ENCODE measurements at regions not wholly inside any gene's neighbourhood (a gene's known extent, or its start where the extent isn't known, plus 50 kb on each side); places are given as distances from the start of the nearest gene placed in this dataset.

DNA sequence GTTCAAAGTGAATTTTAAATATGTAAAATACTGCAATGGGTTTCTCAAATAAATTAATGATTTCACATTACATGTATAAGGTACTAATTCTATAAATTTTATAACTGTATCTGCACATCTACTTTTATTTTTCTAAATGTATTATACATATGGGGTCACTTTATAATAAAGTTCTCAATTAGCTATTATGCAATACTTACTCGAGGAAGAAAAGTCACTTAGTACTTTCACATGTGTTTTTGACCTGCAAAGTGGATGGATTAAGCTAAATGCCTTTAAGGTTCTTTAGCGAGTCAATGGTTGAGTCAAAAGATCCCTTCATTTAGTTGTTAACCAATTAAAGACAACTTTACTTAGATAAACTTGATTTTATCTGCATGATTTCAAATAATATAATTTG is 437.8 kb downstream of the ANKRD7 start (continued):
- TF ChIP-seq, protein P1, sequence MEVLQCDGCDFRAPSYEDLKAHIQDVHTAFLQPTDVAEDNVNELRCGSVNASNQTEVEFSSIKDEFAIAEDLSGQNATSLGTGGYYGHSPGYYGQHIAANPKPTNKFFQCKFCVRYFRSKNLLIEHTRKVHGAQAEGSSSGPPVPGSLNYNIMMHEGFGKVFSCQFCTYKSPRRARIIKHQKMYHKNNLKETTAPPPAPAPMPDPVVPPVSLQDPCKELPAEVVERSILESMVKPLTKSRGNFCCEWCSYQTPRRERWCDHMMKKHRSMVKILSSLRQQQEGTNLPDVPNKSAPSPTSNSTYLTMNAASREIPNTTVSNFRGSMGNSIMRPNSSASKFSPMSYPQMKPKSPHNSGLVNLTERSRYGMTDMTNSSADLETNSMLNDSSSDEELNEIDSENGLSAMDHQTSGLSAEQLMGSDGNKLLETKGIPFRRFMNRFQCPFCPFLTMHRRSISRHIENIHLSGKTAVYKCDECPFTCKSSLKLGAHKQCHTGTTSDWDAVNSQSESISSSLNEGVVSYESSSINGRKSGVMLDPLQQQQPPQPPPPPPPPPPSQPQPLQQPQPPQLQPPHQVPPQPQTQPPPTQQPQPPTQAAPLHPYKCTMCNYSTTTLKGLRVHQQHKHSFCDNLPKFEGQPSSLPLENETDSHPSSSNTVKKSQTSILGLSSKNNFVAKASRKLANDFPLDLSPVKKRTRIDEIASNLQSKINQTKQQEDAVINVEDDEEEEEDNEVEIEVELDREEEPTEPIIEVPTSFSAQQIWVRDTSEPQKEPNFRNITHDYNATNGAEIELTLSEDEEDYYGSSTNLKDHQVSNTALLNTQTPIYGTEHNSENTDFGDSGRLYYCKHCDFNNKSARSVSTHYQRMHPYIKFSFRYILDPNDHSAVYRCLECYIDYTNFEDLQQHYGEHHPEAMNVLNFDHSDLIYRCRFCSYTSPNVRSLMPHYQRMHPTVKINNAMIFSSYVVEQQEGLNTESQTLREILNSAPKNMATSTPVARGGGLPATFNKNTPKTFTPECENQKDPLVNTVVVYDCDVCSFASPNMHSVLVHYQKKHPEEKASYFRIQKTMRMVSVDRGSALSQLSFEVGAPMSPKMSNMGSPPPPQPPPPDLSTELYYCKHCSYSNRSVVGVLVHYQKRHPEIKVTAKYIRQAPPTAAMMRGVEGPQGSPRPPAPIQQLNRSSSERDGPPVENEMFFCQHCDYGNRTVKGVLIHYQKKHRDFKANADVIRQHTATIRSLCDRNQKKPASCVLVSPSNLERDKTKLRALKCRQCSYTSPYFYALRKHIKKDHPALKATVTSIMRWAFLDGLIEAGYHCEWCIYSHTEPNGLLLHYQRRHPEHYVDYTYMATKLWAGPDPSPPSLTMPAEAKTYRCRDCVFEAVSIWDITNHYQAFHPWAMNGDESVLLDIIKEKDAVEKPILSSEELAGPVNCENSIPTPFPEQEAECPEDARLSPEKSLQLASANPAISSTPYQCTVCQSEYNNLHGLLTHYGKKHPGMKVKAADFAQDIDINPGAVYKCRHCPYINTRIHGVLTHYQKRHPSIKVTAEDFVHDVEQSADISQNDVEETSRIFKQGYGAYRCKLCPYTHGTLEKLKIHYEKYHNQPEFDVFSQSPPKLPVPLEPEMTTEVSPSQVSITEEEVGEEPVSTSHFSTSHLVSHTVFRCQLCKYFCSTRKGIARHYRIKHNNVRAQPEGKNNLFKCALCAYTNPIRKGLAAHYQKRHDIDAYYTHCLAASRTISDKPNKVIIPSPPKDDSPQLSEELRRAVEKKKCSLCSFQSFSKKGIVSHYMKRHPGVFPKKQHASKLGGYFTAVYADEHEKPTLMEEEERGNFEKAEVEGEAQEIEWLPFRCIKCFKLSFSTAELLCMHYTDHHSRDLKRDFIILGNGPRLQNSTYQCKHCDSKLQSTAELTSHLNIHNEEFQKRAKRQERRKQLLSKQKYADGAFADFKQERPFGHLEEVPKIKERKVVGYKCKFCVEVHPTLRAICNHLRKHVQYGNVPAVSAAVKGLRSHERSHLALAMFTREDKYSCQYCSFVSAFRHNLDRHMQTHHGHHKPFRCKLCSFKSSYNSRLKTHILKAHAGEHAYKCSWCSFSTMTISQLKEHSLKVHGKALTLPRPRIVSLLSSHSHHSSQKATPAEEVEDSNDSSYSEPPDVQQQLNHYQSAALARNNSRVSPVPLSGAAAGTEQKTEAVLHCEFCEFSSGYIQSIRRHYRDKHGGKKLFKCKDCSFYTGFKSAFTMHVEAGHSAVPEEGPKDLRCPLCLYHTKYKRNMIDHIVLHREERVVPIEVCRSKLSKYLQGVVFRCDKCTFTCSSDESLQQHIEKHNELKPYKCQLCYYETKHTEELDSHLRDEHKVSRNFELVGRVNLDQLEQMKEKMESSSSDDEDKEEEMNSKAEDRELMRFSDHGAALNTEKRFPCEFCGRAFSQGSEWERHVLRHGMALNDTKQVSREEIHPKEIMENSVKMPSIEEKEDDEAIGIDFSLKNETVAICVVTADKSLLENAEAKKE (CRISPR knock-in tag; IDR thresholded peaks at IDR 0.05): no peak
- TF ChIP-seq ZNF114 (CRISPR knock-in tag; IDR thresholded peaks at IDR 0.05) (no peak), NANOG (IDR thresholded peaks at IDR 0.05; ENCODE audit: borderline replicate concordance) (no peak), POLR2AphosphoS5 (IDR thresholded peaks at IDR 0.05; ENCODE audit: low read depth) (no peak)
- TF ChIP-seq, protein P2, sequence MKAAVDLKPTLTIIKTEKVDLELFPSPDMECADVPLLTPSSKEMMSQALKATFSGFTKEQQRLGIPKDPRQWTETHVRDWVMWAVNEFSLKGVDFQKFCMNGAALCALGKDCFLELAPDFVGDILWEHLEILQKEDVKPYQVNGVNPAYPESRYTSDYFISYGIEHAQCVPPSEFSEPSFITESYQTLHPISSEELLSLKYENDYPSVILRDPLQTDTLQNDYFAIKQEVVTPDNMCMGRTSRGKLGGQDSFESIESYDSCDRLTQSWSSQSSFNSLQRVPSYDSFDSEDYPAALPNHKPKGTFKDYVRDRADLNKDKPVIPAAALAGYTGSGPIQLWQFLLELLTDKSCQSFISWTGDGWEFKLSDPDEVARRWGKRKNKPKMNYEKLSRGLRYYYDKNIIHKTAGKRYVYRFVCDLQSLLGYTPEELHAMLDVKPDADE (IDR thresholded peaks at IDR 0.05): no peak

DNA sequence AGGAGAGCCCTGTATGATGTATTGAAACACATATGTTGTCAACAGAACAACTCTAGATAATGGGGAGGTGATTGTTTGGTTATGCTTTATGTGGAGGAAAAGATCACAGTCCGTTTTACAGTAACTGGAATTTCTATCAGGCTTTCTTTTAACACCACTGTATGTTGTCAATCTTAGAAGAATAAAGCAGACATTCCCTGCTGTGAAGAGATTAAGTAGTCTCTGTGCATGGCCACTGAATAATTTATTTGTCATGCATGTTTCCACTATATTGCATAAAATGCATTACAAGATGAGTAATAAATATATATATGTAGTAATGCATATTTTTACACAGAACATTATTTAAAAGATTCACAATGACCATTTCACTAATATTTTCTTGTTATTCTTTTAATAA is 440.0 kb downstream of the ANKRD7 start:
- Histone ChIP-seq H3K79me2 (replicated peaks; ENCODE audit: insufficient read depth) (no peaks in the 10 kb centered on the region), H3K4me1 (ENCODE audit: insufficient read depth) (no peaks in the 10 kb centered on the region), H4K20me1 (replicated peaks; ENCODE audit: insufficient read depth) (no peaks in the 10 kb centered on the region), H3F3A (replicated peaks; ENCODE audit: low read depth) (no peaks in the 10 kb centered on the region), H3K9me2 (ENCODE audit: insufficient read depth) (no peaks in the 10 kb centered on the region), H3K36me3 (ENCODE audit: insufficient read depth) (no peaks in the 10 kb centered on the region), H3K27me3 (ENCODE audit: insufficient read depth) (no peaks in the 10 kb centered on the region), H3K27ac (ENCODE audit: low read depth) (no peak overlapping the region), H3K4me2 (no peak overlapping the region), H3K4me3 (no peak overlapping the region), H2AFZ (no peak overlapping the region)
- H3K9me3 Mint-ChIP-seq: no peaks in the 10 kb centered on the region
- H3K4me1 Mint-ChIP-seq: no peaks in the 10 kb centered on the region
- DNase-seq (ENCODE audit: low spot score) (no peak), ATAC-seq (no peak)
- no peaks in the 10 kb centered on the region for H3K36me3 Mint-ChIP-seq (ENCODE audit: low read depth)
- no peak overlapping the region for H3K4me3 Mint-ChIP-seq
- H3K27ac Mint-ChIP-seq: no peak overlapping the region
- no peaks in the 10 kb centered on the region for H3K27me3 Mint-ChIP-seq (ENCODE audit: insufficient read depth, low read depth, poor library complexity)
- TF ChIP-seq JUNB (IDR thresholded peaks at IDR 0.05; ENCODE audit: unreplicated experiment) (no peak), STAT1 (IDR thresholded peaks at IDR 0.05; ENCODE audit: unreplicated experiment) (no peak), EZH2 (IDR thresholded peaks at IDR 0.05; ENCODE audit: low read depth, unreplicated experiment) (no peak), ZNF331 (CRISPR knock-in tag; IDR thresholded peaks at IDR 0.05; ENCODE audit: low read depth) (no peak), CREB1 (CRISPR knock-in tag; IDR thresholded peaks at IDR 0.05; ENCODE audit: low read depth) (no peak), NANOG (IDR thresholded peaks at IDR 0.05; ENCODE audit: borderline replicate concordance) (no peak), POLR2AphosphoS5 (IDR thresholded peaks at IDR 0.05; ENCODE audit: low read depth) (no peak)
- TF ChIP-seq, protein P2 (IDR thresholded peaks at IDR 0.05): no peak
- TF ChIP-seq, protein P3, sequence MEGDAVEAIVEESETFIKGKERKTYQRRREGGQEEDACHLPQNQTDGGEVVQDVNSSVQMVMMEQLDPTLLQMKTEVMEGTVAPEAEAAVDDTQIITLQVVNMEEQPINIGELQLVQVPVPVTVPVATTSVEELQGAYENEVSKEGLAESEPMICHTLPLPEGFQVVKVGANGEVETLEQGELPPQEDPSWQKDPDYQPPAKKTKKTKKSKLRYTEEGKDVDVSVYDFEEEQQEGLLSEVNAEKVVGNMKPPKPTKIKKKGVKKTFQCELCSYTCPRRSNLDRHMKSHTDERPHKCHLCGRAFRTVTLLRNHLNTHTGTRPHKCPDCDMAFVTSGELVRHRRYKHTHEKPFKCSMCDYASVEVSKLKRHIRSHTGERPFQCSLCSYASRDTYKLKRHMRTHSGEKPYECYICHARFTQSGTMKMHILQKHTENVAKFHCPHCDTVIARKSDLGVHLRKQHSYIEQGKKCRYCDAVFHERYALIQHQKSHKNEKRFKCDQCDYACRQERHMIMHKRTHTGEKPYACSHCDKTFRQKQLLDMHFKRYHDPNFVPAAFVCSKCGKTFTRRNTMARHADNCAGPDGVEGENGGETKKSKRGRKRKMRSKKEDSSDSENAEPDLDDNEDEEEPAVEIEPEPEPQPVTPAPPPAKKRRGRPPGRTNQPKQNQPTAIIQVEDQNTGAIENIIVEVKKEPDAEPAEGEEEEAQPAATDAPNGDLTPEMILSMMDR (conservative IDR thresholded peaks at IDR 0.05; ENCODE audit: low read depth in 2 of 2): no peak

Data from GM23338 (cell line).